H1 (cell line): ENCODE measurements at regions not wholly inside any gene's neighbourhood (a gene's known extent, or its start where the extent isn't known, plus 50 kb on each side); places are given as distances from the start of the nearest gene placed in this dataset.

Experiments used
- CTCF ChIA-PET: fragments of 300-600 bp; sonication (Branson Sonifier 250); formaldehyde crosslinking; loops from one replicate; lab custom pipeline; 2021; ENCODE audit not compliant: partially characterized antibody; lab: Charles Lee
- POLR2A ChIA-PET: fragments of 300-600 bp; sonication (Branson Sonifier 250); formaldehyde crosslinking; loops from one replicate; lab custom pipeline; 2021; ENCODE audit warnings: inconsistent platforms; ENCODE audit not compliant: partially characterized antibody; lab: Charles Lee
- DNase-seq, 2 experiments: peaks; one replicate each; pipeline versions ENCODE4 v3.0.0 to v3.0.0-alpha.2; 2010 to 2022; ENCODE audit warnings: low spot score in 2 of 2, low read depth in 1 of 2, mixed read lengths in 1 of 2
- FAIRE-seq: peaks from 2 replicates; lab custom pipeline; 2011; peaks lifted over from hg19 to GRCh38; lab: Jason Lieb, UNC
- H2AFZ ChIP-seq: 2 replicates; pipeline ENCODE4 v1.8.1; 2012; ENCODE audit warnings: low read length, inconsistent platforms
- H2AK5ac ChIP-seq: 2 replicates; pipeline ENCODE4 v1.6.1; 2013; ENCODE audit warnings: low read depth, low read length
- H2BK120ac ChIP-seq: replicated peaks from 2 replicates; pipeline ENCODE3; 2013; ENCODE audit warnings: low read depth, low read length, inconsistent platforms
- H2BK12ac ChIP-seq: 2 replicates; pipeline ENCODE4 v1.6.1; 2013; ENCODE audit warnings: low read depth, low read length
- H2BK15ac ChIP-seq: 2 replicates; pipeline ENCODE4 v1.6.1; 2013; ENCODE audit warnings: low read length
- H2BK20ac ChIP-seq: 2 replicates; pipeline ENCODE4 v1.6.1; 2013; ENCODE audit warnings: low read length
- H2BK5ac ChIP-seq: 2 replicates; pipeline ENCODE4 v1.6.1; 2013; ENCODE audit warnings: low read depth, low read length
- H3K14ac ChIP-seq: 2 replicates; pipeline ENCODE4 v1.6.1; 2013; ENCODE audit warnings: inconsistent platforms; ENCODE audit not compliant: insufficient read length
- H3K18ac ChIP-seq: 2 replicates; pipeline ENCODE4 v1.6.1; 2013; ENCODE audit warnings: low read length; ENCODE audit errors: extremely low read depth
- H3K23ac ChIP-seq: 2 replicates; pipeline ENCODE4 v1.6.1; 2013; ENCODE audit warnings: inconsistent platforms; ENCODE audit not compliant: insufficient read length
- H3K23me2 ChIP-seq: 2 replicates; pipeline ENCODE4 v1.6.1; 2013; ENCODE audit warnings: low read depth, low read length
- H3K27ac ChIP-seq: 2 replicates; pipeline ENCODE4 v1.6.1; 2011; ENCODE audit warnings: low read depth, low read length, inconsistent platforms
- H3K27me3 ChIP-seq, 4 experiments: replicated peaks in 1 of 4; 1 replicate in 1 of 4; 2 replicates in 3 of 4; pipeline versions ENCODE4 v1.6.1 to v1.8.1; 2011 to 2013; ENCODE audit warnings: low read length in 3 of 4, mild to moderate bottlenecking in 3 of 4, inconsistent platforms in 2 of 4, mixed read lengths in 2 of 4, moderate library complexity in 1 of 4; ENCODE audit not compliant: control insufficient read depth in 3 of 4, insufficient read depth in 3 of 4; ENCODE audit errors: extremely low read depth in 1 of 4
- H3K36me3 ChIP-seq, 4 experiments: 2 replicates each; pipeline versions ENCODE4 v1.6.1 to v1.8.1; 2011 to 2013; ENCODE audit warnings: mild to moderate bottlenecking in 4 of 4, low read length in 3 of 4, moderate library complexity in 2 of 4, control low read depth in 1 of 4, inconsistent platforms in 1 of 4; ENCODE audit not compliant: insufficient read depth in 4 of 4, control insufficient read depth in 2 of 4
- H3K4ac ChIP-seq: replicated peaks from 2 replicates; pipeline ENCODE3; 2013; ENCODE audit warnings: low read length, low read depth, mixed read lengths, inconsistent platforms; ENCODE audit not compliant: insufficient read length
- H3K4me1 ChIP-seq, 4 experiments: replicated peaks in 1 of 4; 1 replicate in 1 of 4; 2 replicates in 3 of 4; pipeline versions ENCODE4 v1.6.1 to v1.8.1; 2011 to 2013; ENCODE audit warnings: low read length in 3 of 4, inconsistent platforms in 2 of 4, mixed read lengths in 1 of 4; ENCODE audit not compliant: insufficient read depth in 4 of 4, control insufficient read depth in 3 of 4
- H3K4me2 ChIP-seq, 2 experiments: 2 replicates each; pipeline versions ENCODE4 v1.6.1 to v1.8.1; 2011 to 2013; ENCODE audit warnings: low read depth in 2 of 2, low read length in 2 of 2, control low read depth in 1 of 2, inconsistent platforms in 1 of 2, mild to moderate bottlenecking in 1 of 2; ENCODE audit not compliant: insufficient read depth in 1 of 2
- H3K4me3 ChIP-seq, 4 experiments: fragments of 200-600, 300-600 bp in 1 of 4; sonication (generic), shearing (Covaris generic), sonication (Bioruptor Twin) in 1 of 4; 2 replicates each; pipeline versions ENCODE4 v1.5.1 to v1.8.1; 2011 to 2016; ENCODE audit warnings: low read length in 4 of 4, low read depth in 3 of 4, control low read depth in 2 of 4, inconsistent platforms in 2 of 4, mild to moderate bottlenecking in 2 of 4, mixed read lengths in 1 of 4, moderate library complexity in 1 of 4; ENCODE audit not compliant: insufficient read depth in 2 of 4; ENCODE audit errors: extremely low read depth in 1 of 4
- H3K56ac ChIP-seq: replicated peaks from 2 replicates; pipeline ENCODE3; 2013; ENCODE audit warnings: low read depth, mild to moderate bottlenecking, mixed read lengths, low read length, inconsistent platforms; ENCODE audit not compliant: insufficient read length
- H3K79me1 ChIP-seq: 2 replicates; pipeline ENCODE4 v1.6.1; 2013; ENCODE audit warnings: low read depth, low read length, control low read depth
- H3K79me2 ChIP-seq, 2 experiments: 2 replicates each; pipeline versions ENCODE4 v1.6.1 to v1.8.1; 2012 to 2013; ENCODE audit warnings: low read length in 2 of 2, mild to moderate bottlenecking in 2 of 2, inconsistent platforms in 1 of 2; ENCODE audit not compliant: insufficient read depth in 2 of 2, control insufficient read depth in 1 of 2
- H3K9ac ChIP-seq, 4 experiments: replicated peaks in 1 of 4; 1 replicate in 1 of 4; 2 replicates in 3 of 4; pipeline versions ENCODE4 v1.6.1 to v1.8.1; 2011 to 2013; ENCODE audit warnings: low read depth in 3 of 4, low read length in 3 of 4, control low read depth in 2 of 4, mild to moderate bottlenecking in 2 of 4, moderate library complexity in 2 of 4, inconsistent platforms in 1 of 4; ENCODE audit errors: extremely low read depth in 1 of 4
- H3K9me3 ChIP-seq, 2 experiments: 2 replicates each; pipeline versions ENCODE4 v1.6.1 to v1.8.1; 2012 to 2013; ENCODE audit warnings: mild to moderate bottlenecking in 2 of 2, moderate library complexity in 2 of 2, control low read depth in 1 of 2, inconsistent platforms in 1 of 2, low read depth in 1 of 2, low read length in 1 of 2, mixed read lengths in 1 of 2; ENCODE audit not compliant: insufficient read depth in 2 of 2
- H4K20me1 ChIP-seq, 2 experiments: replicated peaks in 1 of 2; 2 replicates each; pipeline versions ENCODE3 to v1.8.1; 2011 to 2013; ENCODE audit warnings: inconsistent platforms in 2 of 2, low read length in 2 of 2, mild to moderate bottlenecking in 1 of 2; ENCODE audit not compliant: insufficient read depth in 2 of 2, control insufficient read depth in 1 of 2
- H4K5ac ChIP-seq: 2 replicates; pipeline ENCODE4 v1.6.1; 2013; ENCODE audit warnings: low read length, low read depth, mixed read lengths, inconsistent platforms; ENCODE audit not compliant: insufficient read length
- H4K8ac ChIP-seq: 2 replicates; pipeline ENCODE4 v1.8.0; 2013; ENCODE audit warnings: mild to moderate bottlenecking, moderate library complexity, low read length, inconsistent platforms; ENCODE audit not compliant: insufficient read depth; ENCODE audit errors: extremely low read depth
- H4K91ac ChIP-seq: replicated peaks from 2 replicates; pipeline ENCODE3; 2013; ENCODE audit warnings: low read length, mixed read lengths, inconsistent platforms; ENCODE audit not compliant: insufficient read length
- SRF ChIP-seq: IDR thresholded peaks from 2 replicates; pipeline ENCODE4 v1.6.1; 2011; ENCODE audit warnings: mild to moderate bottlenecking, low read depth, low read length, moderate library complexity
- WGBS, 2 experiments: shearing (Covaris generic) in 1 of 2; methylation state at CpG; one replicate each; pipeline versions ENCODE4 v1.1.6 to v1.1.7; 2013 to 2015; ENCODE audit warnings: low lambda C conversion rate in 2 of 2, mixed read lengths in 2 of 2, inconsistent platforms in 1 of 2, low coverage in 1 of 2, missing lambda C conversion rate in 1 of 2; ENCODE audit not compliant: insufficient replicate concordance in 2 of 2, insufficient coverage in 1 of 2, insufficient read length in 1 of 2; ENCODE audit errors: extremely low coverage in 1 of 2, missing lambda C conversion rate in 1 of 2; 5-methylcytosine and 5-hydroxymethylcytosine counted together

GRCh38 chr11:36792996-36793914 lies 195.2 kb upstream of the RAG2 start:
- Histone ChIP-seq H4K91ac (no peak overlapping the region), H3K27ac (no peak overlapping the region), H3K14ac (no peak overlapping the region), H4K8ac (0 out of 2 replicates have a peak overlapping the region, but pooled peaks have one; percentile 26), H3K56ac (no peak overlapping the region), H3K18ac (no peak overlapping the region), H3K9ac (no peak overlapping the region; a peak in 1 of 7 replicates), H2AFZ (peak overlapping the region; percentile 97), H3K23ac (no peak overlapping the region), H2BK5ac (no peak overlapping the region), H3K4me2 (peak overlapping the region; percentile 43 to 44; a peak in 2 of 4 replicates), H2BK120ac (no peak overlapping the region), H2BK12ac (no peak overlapping the region), H3K4ac (no peak overlapping the region), H3K79me1 (no peaks in the 10 kb centered on the region), H4K20me1 (no peaks in the 10 kb centered on the region), H3K36me3 (no peaks in the 10 kb centered on the region), H2BK20ac (0 out of 2 replicates have a peak overlapping the region, but pooled peaks have one; percentile 23), H2BK15ac (no peak overlapping the region), H3K4me1 (peaks cover 0 to 6% (median 4%) of the 10 kb centered on the region in 4 experiments; a peak in 3 of 7 replicates), H3K4me3 (peak overlapping the region in 3 of 4 experiments; percentile 11 to 27 (median 19); a peak in 3 of 8 replicates), H4K5ac (no peak overlapping the region), H3K23me2 (no peaks in the 10 kb centered on the region), H2AK5ac (no peak overlapping the region), H3K9me3 (no peaks in the 10 kb centered on the region), H3K27me3 (no peaks in the 10 kb centered on the region), H3K79me2 (no peaks in the 10 kb centered on the region)
- CTCF ChIA-PET = interaction anchor here (0.5 to 3.4 kb wide), 9 partner anchors 9 to 409 kb away, joined by 3 to 17 read pairs (median 4); no protein-coding TSS in a partner anchor
- FAIRE-seq = peak; percentile 68
- DNase-seq = peak in 1 of 2 experiments; percentile 47
- POLR2A ChIA-PET = no interaction called here
- WGBS, 2 experiments = 46% methylated on average over 11 of the region's 11 CpGs; no CpG with 5 or more reads in 1 of the 2 experiments
- no peak for TF ChIP-seq SRF
